Common myeloid progenitor, CD34-positive (primary cell): ENCODE measurements at regions not wholly inside any gene's neighbourhood (a gene's known extent, or its start where the extent isn't known, plus 50 kb on each side); places are given as distances from the start of the nearest gene placed in this dataset.
"Not testable (repeated sequence)": the region's sequence is repeated elsewhere in the genome, so short reads cannot be mapped to it uniquely, and the experiment has no call there.

Experiments
- CTCF ChIA-PET: fragments of 350-600 bp; sonication (Branson Sonifier 250); formaldehyde crosslinking; loops from one replicate; lab custom pipeline; 2021; ENCODE audit warnings: antibody characterized with exemption; lab: Charles Lee
- POLR2A ChIA-PET: fragments of 350-600 bp; sonication (Branson Sonifier 250); formaldehyde crosslinking; loops from one replicate; lab custom pipeline; 2021; ENCODE audit warnings: antibody characterized with exemption; lab: Charles Lee
- DNase-seq, 3 donors: peaks; one replicate each; pipeline versions ENCODE4 v3.0.0 to v3.0.0-alpha.2; 2013
- H3K27ac ChIP-seq, 2 experiments: 1 replicate in 1 of 2; 2 replicates in 1 of 2; pipeline ENCODE4 v1.7.0; 2013; ENCODE audit warnings: inconsistent platforms in 2 of 2, low read length in 2 of 2, mild to moderate bottlenecking in 2 of 2, low read depth in 1 of 2, moderate library complexity in 1 of 2; ENCODE audit not compliant: severe bottlenecking in 2 of 2, insufficient read depth in 1 of 2, poor library complexity in 1 of 2
- H3K27me3 ChIP-seq, 5 experiments: replicated peaks in 2 of 5; 1 replicate in 3 of 5; 2 replicates in 2 of 5; pipeline versions ENCODE4 v1.6.1 to v1.7.0; 2013; ENCODE audit warnings: low read length in 4 of 5, mild to moderate bottlenecking in 2 of 5, moderate library complexity in 2 of 5, inconsistent platforms in 1 of 5; ENCODE audit not compliant: insufficient read depth in 5 of 5, control insufficient read depth in 4 of 5
- H3K36me3 ChIP-seq, 4 experiments: 1 replicate in 2 of 4; 2 replicates in 2 of 4; pipeline versions ENCODE4 v1.6.1 to v1.7.0; 2013; ENCODE audit warnings: low read length in 3 of 4, control low read depth in 1 of 4, mild to moderate bottlenecking in 1 of 4; ENCODE audit not compliant: control insufficient read depth in 4 of 4, insufficient read depth in 4 of 4
- H3K4me1 ChIP-seq, 4 experiments: 1 replicate in 3 of 4; 2 replicates in 1 of 4; pipeline versions ENCODE4 v1.6.1 to v1.7.1; 2013; ENCODE audit warnings: low read length in 3 of 4, mild to moderate bottlenecking in 3 of 4, control low read depth in 1 of 4, inconsistent platforms in 1 of 4, moderate library complexity in 1 of 4; ENCODE audit not compliant: control insufficient read depth in 4 of 4, insufficient read depth in 4 of 4; ENCODE audit errors: control extremely low read depth in 1 of 4
- H3K4me3 ChIP-seq, 7 experiments: 1 replicate in 4 of 7; 2 replicates in 3 of 7; pipeline versions ENCODE4 v1.5.1 to v1.7.0; 2013; ENCODE audit warnings: mild to moderate bottlenecking in 7 of 7, low read length in 6 of 7, moderate library complexity in 6 of 7, inconsistent platforms in 2 of 7, low read depth in 2 of 7, control low read depth in 1 of 7; ENCODE audit not compliant: insufficient read depth in 4 of 7, control insufficient read depth in 1 of 7; ENCODE audit errors: extremely low read depth in 1 of 7
- H3K9me3 ChIP-seq, 5 experiments: 1 replicate in 4 of 5; 2 replicates in 1 of 5; pipeline versions ENCODE4 v1.6.1 to v1.7.1; 2013; ENCODE audit warnings: low read length in 4 of 5, mild to moderate bottlenecking in 2 of 5, inconsistent platforms in 1 of 5, low read depth in 1 of 5, moderate library complexity in 1 of 5; ENCODE audit not compliant: control insufficient read depth in 4 of 5, insufficient read depth in 2 of 5; ENCODE audit errors: control extremely low read depth in 1 of 5
- WGBS: methylation state at CpG from one replicate; pipeline ENCODE4 v1.1.5; 2013; ENCODE audit not compliant: insufficient coverage; 5-methylcytosine and 5-hydroxymethylcytosine counted together

DNA sequence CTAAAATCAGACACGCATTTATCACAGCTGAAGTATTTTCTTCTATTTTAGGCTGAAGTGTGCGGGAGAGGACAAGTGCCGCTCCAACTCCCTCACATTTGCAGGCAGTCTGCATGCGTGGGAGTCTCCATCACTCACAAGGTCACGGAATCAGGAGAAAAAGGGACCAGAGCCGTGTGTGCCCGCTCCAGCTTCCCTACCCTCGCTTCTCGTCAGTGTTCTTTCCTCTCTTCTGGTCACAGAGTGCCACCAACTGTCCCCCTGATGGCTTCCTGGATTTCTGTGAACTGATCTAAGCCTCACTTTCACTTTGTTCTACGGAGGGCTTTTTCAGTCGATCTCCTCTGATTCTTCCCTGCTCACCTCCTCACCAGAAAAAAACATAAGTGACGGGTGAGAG lies 407.4 kb upstream of the AADAT start:
- peak overlapping the region in 1 of 2 experiments; percentile 60 for H3K27ac ChIP-seq
- H3K36me3 ChIP-seq: no peaks in the 10 kb centered on the region
- peaks cover 0 to 2% (median 0%) of the 10 kb centered on the region in 5 experiments for H3K9me3 ChIP-seq
- H3K4me1 ChIP-seq: no peaks in the 10 kb centered on the region
- 35% methylated on average over 9 of the region's 12 CpGs for WGBS
- peak; percentile 21 to 62 (median 57) for DNase-seq
- H3K4me3 ChIP-seq: peak overlapping the region in 6 of 7 experiments; percentile 37 to 78 (median 68)
- ChIA-PET CTCF (interaction anchor here (1.2 kb wide), 1 partner anchor 12 kb away, joined by 3 read pairs; no protein-coding TSS in a partner anchor), POLR2A (interaction anchor here (1.0 kb wide), 1 partner anchor 19 kb away, joined by 3 read pairs; no protein-coding TSS in a partner anchor)
- no peaks in the 10 kb centered on the region for H3K27me3 ChIP-seq

DNA sequence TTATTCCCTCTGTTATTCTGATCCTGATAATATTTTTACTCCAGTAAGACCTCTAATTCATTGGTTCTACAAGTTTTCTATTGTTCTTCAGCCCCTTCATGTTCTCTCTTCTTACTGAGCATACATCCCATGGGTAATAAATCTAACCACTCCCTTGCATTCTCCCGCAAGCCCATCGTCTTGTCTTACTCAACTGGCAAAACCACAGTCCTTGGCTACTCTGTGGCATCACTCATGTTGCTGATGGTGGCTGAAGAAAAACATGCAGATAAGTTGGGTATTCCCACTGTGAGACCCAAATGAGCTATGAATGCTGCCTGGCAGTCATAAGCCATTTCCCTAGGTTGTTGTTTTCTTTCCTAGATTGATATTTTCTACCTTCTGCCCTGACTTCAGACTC lies 402.2 kb upstream of the AADAT start:
- Histone ChIP-seq H3K27me3 (no peaks in the 10 kb centered on the region), H3K4me3 (no peak overlapping the region), H3K36me3 (no peaks in the 10 kb centered on the region), H3K9me3 (peaks cover 0 to 2% (median 0%) of the 10 kb centered on the region in 5 experiments), H3K4me1 (no peaks in the 10 kb centered on the region), H3K27ac (no peak overlapping the region)
- no peak for DNase-seq
- ChIA-PET POLR2A (no interaction called here), CTCF (no interaction called here)
- WGBS: 100% methylated on average over 2 of the region's 2 CpGs

GRCh38 chr4:170476351-170476750 lies 386.6 kb upstream of the AADAT start:
- CTCF ChIA-PET: no interaction called here
- WGBS: 95% methylated on average over 2 of the region's 2 CpGs
- Histone ChIP-seq H3K27ac (no peak overlapping the region), H3K9me3 (peaks cover 0 to 1% (median 0%) of the 10 kb centered on the region in 5 experiments), H3K4me3 (no peak overlapping the region), H3K36me3 (no peaks in the 10 kb centered on the region), H3K27me3 (no peaks in the 10 kb centered on the region), H3K4me1 (no peaks in the 10 kb centered on the region)
- POLR2A ChIA-PET: no interaction called here
- DNase-seq: no peak

DNA sequence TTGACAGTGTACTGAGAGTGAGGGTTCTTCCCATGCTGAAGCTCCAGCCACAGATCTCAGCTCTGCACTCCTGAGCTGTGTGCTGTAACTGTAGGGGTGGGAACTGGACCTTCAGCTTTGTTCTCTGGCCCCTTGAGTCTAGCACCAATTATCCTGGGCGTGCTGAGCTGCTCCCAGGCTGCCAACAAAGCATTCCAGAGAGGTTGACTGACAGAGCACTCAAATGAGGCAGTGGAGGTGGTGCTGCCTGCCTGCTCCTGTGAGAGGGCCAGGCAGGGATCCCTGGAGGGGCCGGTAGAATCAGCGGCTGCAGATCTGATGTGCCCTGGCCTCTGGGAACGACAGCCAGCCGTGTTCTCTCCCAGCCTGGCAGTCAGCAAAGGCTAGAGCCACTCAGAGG lies 375.7 kb upstream of the AADAT start:
- Histone ChIP-seq H3K9me3 (no peaks in the 10 kb centered on the region), H3K27ac (no peak overlapping the region), H3K27me3 (no peaks in the 10 kb centered on the region), H3K4me3 (no peak overlapping the region), H3K36me3 (no peaks in the 10 kb centered on the region), H3K4me1 (no peaks in the 10 kb centered on the region)
- ChIA-PET CTCF (no interaction called here), POLR2A (no interaction called here)
- no peak for DNase-seq
- WGBS: 100% methylated on average over 2 of the region's 5 CpGs

DNA sequence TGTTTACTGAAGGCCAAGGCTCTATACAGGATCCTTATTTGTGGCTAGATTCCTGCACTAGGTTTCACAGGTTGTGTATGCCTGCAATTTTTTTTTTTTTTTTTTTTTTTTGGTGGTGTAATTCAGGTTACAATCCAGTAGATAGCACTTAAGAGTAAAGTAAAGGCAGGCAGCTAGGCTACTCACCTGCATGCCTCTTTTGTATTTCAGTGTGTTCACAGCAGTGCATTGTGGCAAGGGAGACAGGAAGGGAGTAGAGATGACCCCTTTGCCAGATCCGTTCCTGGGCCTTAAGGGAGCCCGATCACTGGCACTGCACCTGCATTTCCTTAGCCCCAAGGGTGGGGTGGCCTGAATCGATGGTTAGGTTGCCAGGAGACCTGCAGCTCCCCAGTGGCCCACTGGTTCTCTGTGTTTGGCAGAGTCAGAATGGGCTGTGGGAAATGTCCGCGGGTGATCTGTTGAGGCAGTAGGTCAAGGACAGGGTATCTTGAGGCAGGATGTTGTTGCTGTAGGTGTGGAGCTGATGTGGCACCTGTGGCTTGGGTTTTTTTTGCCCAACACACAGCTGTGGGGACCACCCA lies 374.9 kb upstream of the AADAT start:
- CTCF ChIA-PET: no interaction called here
- Histone ChIP-seq H3K4me3 (no peak overlapping the region), H3K4me1 (no peaks in the 10 kb centered on the region), H3K36me3 (no peaks in the 10 kb centered on the region), H3K27me3 (no peaks in the 10 kb centered on the region), H3K27ac (no peak overlapping the region), H3K9me3 (no peaks in the 10 kb centered on the region)
- POLR2A ChIA-PET: no interaction called here
- WGBS: 93% methylated on average over 5 of the region's 5 CpGs
- DNase-seq: no peak

DNA sequence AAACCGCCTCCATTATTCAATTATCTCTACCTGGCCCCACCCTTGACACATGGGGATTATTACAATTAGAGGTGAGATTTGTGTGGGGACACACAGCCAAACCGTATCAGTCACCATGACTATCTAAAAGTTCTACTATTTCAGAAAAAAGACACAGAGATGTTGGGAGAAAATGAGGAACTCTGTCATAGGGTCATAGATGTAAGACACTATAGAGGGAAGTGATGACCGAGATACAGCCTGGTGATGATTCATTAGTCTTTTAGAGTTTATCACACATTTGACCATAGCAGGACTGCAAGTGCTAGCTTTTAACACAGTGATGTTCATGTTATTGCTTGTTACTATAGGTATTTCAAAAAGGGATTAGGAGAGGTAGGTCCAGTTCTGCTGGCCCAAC lies 357.0 kb upstream of the AADAT start:
- no peaks in the 10 kb centered on the region for H3K9me3 ChIP-seq
- ChIA-PET CTCF (no interaction called here), POLR2A (no interaction called here)
- no peaks in the 10 kb centered on the region for H3K4me1 ChIP-seq
- DNase-seq: no peak
- no peak overlapping the region for H3K4me3 ChIP-seq
- H3K27me3 ChIP-seq: no peaks in the 10 kb centered on the region
- WGBS: 100% methylated on average over 1 of the region's 3 CpGs
- no peak overlapping the region for H3K27ac ChIP-seq
- no peaks in the 10 kb centered on the region for H3K36me3 ChIP-seq

- H3K9me3 ChIP-seq, H3K27ac ChIP-seq, H3K4me3 ChIP-seq, POLR2A ChIA-PET, H3K36me3 ChIP-seq, CTCF ChIA-PET, DNase-seq, H3K4me1 ChIP-seq, H3K27me3 ChIP-seq: not testable (repeated sequence)
- WGBS: no CpG with 5 or more reads among the region's 2 CpGs
These were observed 351.4 kb upstream of the AADAT start for GRCh38 chr4:170441146-170441545.
